AG10803 (cell line): ENCODE measurements at regions not wholly inside any gene's neighbourhood (a gene's known extent, or its start where the extent isn't known, plus 50 kb on each side); places are given as distances from the start of the nearest gene placed in this dataset.

ENCODE experiments used
- DNase-seq: peaks from one replicate; pipeline ENCODE4 v3.0.0; 2010; ENCODE audit warnings: low read depth
- H3K4me3 ChIP-seq: 2 replicates; pipeline ENCODE4 v1.5.1; 2011; ENCODE audit warnings: mild to moderate bottlenecking, low read length, control low read depth
- CTCF ChIP-seq: conservative IDR thresholded peaks from 2 replicates; pipeline ENCODE4 v1.5.1; 2011; ENCODE audit warnings: mild to moderate bottlenecking, low read length, control low read depth, inconsistent platforms

GRCh38 chr12:77402716-77403115 lies 337.3 kb upstream of the E2F7 start:
- TF ChIP-seq CTCF, result no peak
- peak; percentile 77 for DNase-seq
- no peak overlapping the region for H3K4me3 ChIP-seq

- H3K4me3 ChIP-seq, result no peak overlapping the region
- TF ChIP-seq CTCF, result no peak
- no peak for DNase-seq
These were observed 336.4 kb upstream of the E2F7 start for GRCh38 chr12:77401770-77402081.

- peak; percentile 41 for DNase-seq
- no peak for TF ChIP-seq CTCF
These were observed 335.8 kb upstream of the E2F7 start for GRCh38 chr12:77401064-77401769.

GRCh38 chr12:77392467-77393088 lies 327.2 kb upstream of the E2F7 start:
- H3K4me3 ChIP-seq, result no peak overlapping the region
- no peak for DNase-seq
- no peak for TF ChIP-seq CTCF

More at GRCh38 chr12:77401064-77401769, 335.8 kb upstream of the E2F7 start:
- H3K4me3 ChIP-seq, result no peak overlapping the region

GRCh38 chr12:77388445-77389265 lies 323.3 kb upstream of the E2F7 start:
- peak; percentile 48 for DNase-seq
- TF ChIP-seq CTCF, result no peak
- H3K4me3 ChIP-seq, result no peak overlapping the region

GRCh38 chr12:77387671-77388070 lies 322.3 kb upstream of the E2F7 start:
- DNase-seq, result no peak
- no peak for TF ChIP-seq CTCF
- H3K4me3 ChIP-seq, result no peak overlapping the region
